ENCODE measurements at regions not wholly inside any gene's neighbourhood (a gene's known extent, or its start where the extent isn't known, plus 50 kb on each side); places are given as distances from the start of the nearest gene placed in this dataset.

DNA sequence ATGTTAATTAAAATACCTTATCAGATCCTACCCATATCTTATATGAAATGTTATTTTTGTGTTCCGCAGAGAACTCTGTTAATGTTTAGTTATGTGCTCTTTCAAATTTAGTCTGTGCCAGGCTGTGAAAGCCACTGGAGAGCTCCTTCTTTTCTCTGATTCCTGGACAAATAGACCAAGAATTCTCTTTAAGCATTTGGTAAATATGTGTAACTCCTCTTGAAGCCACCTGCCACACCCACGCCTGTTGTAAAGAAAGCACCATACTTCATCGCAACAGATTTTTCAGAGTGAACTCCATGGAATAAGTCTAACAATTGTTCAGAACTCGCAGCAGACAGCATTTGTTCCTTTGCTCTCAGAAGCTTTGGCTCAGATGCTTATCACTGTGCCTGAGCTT lies 301.1 kb downstream of the FAM170A start:
- no peak for DNase-seq (ENCODE audit: low read depth in 1 of 2, low spot score in 1 of 2)
- TF ChIP-seq, protein P1, sequence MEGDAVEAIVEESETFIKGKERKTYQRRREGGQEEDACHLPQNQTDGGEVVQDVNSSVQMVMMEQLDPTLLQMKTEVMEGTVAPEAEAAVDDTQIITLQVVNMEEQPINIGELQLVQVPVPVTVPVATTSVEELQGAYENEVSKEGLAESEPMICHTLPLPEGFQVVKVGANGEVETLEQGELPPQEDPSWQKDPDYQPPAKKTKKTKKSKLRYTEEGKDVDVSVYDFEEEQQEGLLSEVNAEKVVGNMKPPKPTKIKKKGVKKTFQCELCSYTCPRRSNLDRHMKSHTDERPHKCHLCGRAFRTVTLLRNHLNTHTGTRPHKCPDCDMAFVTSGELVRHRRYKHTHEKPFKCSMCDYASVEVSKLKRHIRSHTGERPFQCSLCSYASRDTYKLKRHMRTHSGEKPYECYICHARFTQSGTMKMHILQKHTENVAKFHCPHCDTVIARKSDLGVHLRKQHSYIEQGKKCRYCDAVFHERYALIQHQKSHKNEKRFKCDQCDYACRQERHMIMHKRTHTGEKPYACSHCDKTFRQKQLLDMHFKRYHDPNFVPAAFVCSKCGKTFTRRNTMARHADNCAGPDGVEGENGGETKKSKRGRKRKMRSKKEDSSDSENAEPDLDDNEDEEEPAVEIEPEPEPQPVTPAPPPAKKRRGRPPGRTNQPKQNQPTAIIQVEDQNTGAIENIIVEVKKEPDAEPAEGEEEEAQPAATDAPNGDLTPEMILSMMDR (IDR thresholded peaks at IDR 0.05; ENCODE audit: low read depth, low read length), result no peak
- no peak overlapping the region for H3K4me3 ChIP-seq
- H3K27me3 ChIP-seq, result no peaks in the 10 kb centered on the region
- no peaks in the 10 kb centered on the region for H3K9me3 ChIP-seq (ENCODE audit: low read depth)
- H3K27ac ChIP-seq, result no peak overlapping the region
- no peaks in the 10 kb centered on the region for H3K36me3 ChIP-seq
- H3K4me1 ChIP-seq (ENCODE audit: low read depth), result no peaks in the 10 kb centered on the region

DNA sequence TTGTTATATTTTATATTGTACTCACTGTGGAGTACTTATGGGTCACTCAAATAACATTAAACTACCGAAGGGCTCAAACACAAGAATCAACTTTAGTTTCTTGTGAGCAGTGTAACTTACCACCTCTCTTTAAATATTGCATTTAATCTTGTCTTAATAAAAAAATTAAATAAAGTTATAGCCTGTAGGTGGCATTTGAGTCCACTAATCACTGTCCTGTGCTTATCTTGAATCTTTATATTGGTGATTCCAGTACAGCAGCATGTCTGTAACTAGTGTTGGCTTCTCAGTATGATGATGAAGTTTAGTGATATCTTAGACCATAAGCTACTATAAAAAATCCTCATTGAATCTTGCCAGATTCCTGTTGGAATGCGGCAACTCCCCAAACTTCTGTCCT lies 313.8 kb downstream of the FAM170A start:
- Histone ChIP-seq H3K4me1 (ENCODE audit: low read depth) (no peaks in the 10 kb centered on the region), H3K4me3 (no peak overlapping the region), H3K36me3 (no peaks in the 10 kb centered on the region), H3K27me3 (no peaks in the 10 kb centered on the region), H3K9me3 (ENCODE audit: low read depth) (no peaks in the 10 kb centered on the region), H3K27ac (no peak overlapping the region)
- DNase-seq (ENCODE audit: low read depth in 1 of 2, low spot score in 1 of 2), result peak in 1 of 2 donors; percentile 31
- TF ChIP-seq, protein P1 (IDR thresholded peaks at IDR 0.05; ENCODE audit: low read depth, low read length), result no peak

DNA sequence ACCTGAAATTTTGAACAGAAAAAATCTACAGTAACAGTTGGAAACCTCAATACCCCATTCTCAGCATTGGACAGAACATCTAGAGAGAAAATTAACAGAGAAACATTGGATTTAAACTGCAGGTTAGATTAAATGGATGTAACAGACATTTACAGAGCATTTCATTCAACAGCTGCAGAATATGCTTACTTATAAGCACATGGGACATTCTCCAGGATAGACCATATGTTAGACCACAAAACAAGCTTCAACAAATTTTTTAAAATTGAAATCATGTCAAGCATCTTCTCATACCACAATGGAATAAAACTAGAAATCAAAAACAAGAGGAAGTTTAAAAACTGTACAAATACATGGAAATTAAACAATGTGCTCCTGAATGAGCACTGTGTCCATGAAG lies 316.3 kb downstream of the FAM170A start:
- no peaks in the 10 kb centered on the region for H3K27me3 ChIP-seq
- no peak overlapping the region for H3K27ac ChIP-seq
- no peak overlapping the region for H3K4me3 ChIP-seq
- H3K4me1 ChIP-seq (ENCODE audit: low read depth), result no peaks in the 10 kb centered on the region
- no peaks in the 10 kb centered on the region for H3K9me3 ChIP-seq (ENCODE audit: low read depth)
- H3K36me3 ChIP-seq, result no peaks in the 10 kb centered on the region
- TF ChIP-seq, protein P1 (IDR thresholded peaks at IDR 0.05; ENCODE audit: low read depth, low read length), result no peak
- DNase-seq (ENCODE audit: low read depth in 1 of 2, low spot score in 1 of 2), result no peak

DNA sequence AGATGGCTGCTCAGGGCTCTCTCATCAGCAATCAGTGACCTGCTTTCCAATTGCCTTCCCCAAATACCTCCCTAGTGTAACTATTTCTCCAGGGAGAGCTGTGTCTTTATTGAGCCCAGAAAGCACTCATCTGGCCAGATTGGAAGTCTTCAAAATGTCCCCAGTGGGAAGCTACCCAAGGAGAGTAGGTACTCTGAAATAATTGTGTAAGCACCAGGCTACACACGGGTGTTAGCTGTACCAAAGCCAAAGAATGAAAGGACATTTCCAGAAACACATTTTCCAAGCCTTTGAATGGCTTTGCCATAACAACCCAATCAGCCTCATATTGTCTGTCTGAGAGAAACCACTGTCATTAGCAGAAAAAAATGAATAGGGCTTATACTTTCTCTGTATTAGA lies 318.8 kb downstream of the FAM170A start:
- Histone ChIP-seq H3K4me3 (no peak overlapping the region), H3K9me3 (ENCODE audit: low read depth) (no peaks in the 10 kb centered on the region), H3K4me1 (ENCODE audit: low read depth) (peaks cover 6% of the 10 kb centered on the region)

DNA sequence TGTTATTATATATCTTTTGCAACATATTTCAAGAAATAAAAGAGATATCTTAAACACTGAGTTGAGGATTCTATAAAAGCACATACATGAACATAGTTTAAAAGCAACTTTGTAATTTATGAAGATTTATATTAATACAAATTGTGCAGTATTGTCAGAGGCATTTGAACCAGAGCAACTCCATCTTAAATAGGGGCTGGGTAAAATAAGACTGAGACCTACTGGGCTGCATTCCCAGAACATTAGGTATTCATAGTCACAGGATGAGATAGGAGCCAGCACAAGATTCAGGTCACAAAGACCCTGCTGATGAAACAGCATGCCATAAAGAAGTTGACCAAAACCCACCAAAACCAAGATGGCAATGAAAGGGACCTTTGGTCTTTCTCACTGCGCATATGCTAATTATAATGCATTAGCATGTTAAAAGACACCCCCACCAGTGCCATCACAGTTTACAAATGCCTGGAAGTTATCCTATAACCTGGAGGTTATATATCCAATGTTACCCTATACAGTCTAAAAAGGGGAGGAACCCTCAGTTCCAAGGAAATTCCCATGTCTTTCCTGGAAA lies 320.2 kb downstream of the FAM170A start:
- DNase-seq (ENCODE audit: low read depth in 1 of 2, low spot score in 1 of 2), result no peak
- TF ChIP-seq, protein P1 (IDR thresholded peaks at IDR 0.05; ENCODE audit: low read depth, low read length), result no peak
- H3K27ac ChIP-seq, result no peak overlapping the region
- peaks cover 6% of the 10 kb centered on the region for H3K4me1 ChIP-seq (ENCODE audit: low read depth)
- no peak overlapping the region for H3K4me3 ChIP-seq
- no peaks in the 10 kb centered on the region for H3K36me3 ChIP-seq
- H3K9me3 ChIP-seq (ENCODE audit: low read depth), result no peaks in the 10 kb centered on the region
- no peaks in the 10 kb centered on the region for H3K27me3 ChIP-seq

More for the DNA sequence above, 318.8 kb downstream of the FAM170A start:
- Histone ChIP-seq H3K36me3 (no peaks in the 10 kb centered on the region), H3K27ac (no peak overlapping the region), H3K27me3 (no peaks in the 10 kb centered on the region)
- TF ChIP-seq, protein P1 (IDR thresholded peaks at IDR 0.05; ENCODE audit: low read depth, low read length), result no peak
- no peak for DNase-seq (ENCODE audit: low read depth in 1 of 2, low spot score in 1 of 2)

Data from cardiac muscle cell (in vitro differentiated cells and primary cell).